ENCODE measurements at regions not wholly inside any gene's neighbourhood (a gene's known extent, or its start where the extent isn't known, plus 50 kb on each side); places are given as distances from the start of the nearest gene placed in this dataset.

DNA sequence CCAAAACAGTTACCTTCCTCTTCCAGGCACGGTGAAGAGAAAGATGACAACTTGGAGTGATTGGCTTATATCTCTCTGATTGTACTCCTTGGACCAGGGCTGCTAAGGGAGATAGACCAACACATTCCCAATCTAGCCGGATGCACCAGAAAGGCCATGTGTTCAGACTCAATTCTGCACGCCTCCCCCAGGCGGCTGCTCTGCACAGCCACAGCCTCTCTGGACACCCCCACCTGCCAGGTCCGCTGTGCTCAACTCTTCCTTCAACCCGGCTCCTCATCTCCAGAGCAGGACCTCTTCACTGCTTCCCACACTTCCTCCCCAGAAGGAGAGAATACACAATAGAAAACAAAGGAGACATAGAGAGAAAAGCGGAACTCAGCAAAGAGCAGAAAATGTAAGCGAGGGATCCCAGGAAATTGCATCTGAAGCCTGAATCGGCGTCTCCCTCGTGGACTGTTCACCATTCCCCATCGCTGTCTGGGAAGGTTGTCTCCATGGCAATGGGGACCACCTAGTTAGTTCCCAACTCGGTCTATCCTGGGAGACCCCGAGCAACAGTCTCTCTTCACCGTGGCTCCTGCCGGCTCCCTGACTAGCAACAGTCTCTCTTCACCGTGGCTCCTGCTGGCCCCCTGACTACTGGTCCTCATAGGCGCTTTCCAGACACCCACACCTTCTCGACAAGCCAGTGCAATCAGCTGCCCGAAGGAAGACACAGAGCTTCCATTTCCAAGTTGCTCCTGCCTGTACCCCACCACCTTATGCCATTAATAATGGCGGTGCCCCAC lies 361.7 kb upstream of the MYT1L start:
- no TSS peak for BruUV-seq (replicated peaks)
- H3K36me3 ChIP-seq (ENCODE audit: insufficient read depth, low read length), result no peaks in the 10 kb centered on the region
- peaks cover 7% of the 10 kb centered on the region for H3K4me1 ChIP-seq (ENCODE audit: insufficient read depth, low read length, poor library complexity, severe bottlenecking)
- TF ChIP-seq, protein P1, sequence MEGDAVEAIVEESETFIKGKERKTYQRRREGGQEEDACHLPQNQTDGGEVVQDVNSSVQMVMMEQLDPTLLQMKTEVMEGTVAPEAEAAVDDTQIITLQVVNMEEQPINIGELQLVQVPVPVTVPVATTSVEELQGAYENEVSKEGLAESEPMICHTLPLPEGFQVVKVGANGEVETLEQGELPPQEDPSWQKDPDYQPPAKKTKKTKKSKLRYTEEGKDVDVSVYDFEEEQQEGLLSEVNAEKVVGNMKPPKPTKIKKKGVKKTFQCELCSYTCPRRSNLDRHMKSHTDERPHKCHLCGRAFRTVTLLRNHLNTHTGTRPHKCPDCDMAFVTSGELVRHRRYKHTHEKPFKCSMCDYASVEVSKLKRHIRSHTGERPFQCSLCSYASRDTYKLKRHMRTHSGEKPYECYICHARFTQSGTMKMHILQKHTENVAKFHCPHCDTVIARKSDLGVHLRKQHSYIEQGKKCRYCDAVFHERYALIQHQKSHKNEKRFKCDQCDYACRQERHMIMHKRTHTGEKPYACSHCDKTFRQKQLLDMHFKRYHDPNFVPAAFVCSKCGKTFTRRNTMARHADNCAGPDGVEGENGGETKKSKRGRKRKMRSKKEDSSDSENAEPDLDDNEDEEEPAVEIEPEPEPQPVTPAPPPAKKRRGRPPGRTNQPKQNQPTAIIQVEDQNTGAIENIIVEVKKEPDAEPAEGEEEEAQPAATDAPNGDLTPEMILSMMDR (conservative IDR thresholded peaks at IDR 0.05; ENCODE audit: low read length), result no peak
- no peak for TF ChIP-seq EZH2phosphoT487 (IDR thresholded peaks at IDR 0.05; ENCODE audit: borderline replicate concordance, low read depth, low read length)
- no peak overlapping the region for H3K27ac ChIP-seq (ENCODE audit: low read depth, low read length, poor library complexity, severe bottlenecking)
- intact Hi-C loops (cut with micrococcal nuclease; ENCODE audit: unreplicated experiment), result no loop called here
- no peak overlapping the region for H3K4me3 ChIP-seq (ENCODE audit: low read depth, low read length, poor library complexity, severe bottlenecking)
- H3K9me2 ChIP-seq (ENCODE audit: insufficient read depth, low read length), result no peaks in the 10 kb centered on the region
- H4K20me1 ChIP-seq (ENCODE audit: insufficient read depth, low read length), result no peaks in the 10 kb centered on the region
- H2AFZ ChIP-seq (ENCODE audit: low read length), result no peak overlapping the region
- ChIA-PET CTCF (ENCODE audit: unreplicated experiment) (no interaction called here), POLR2A (interaction anchor here (0.6 kb wide), 1 partner anchor 34 kb away, joined by 3 read pairs; no protein-coding TSS in a partner anchor)
- no peak for DNase-seq (ENCODE audit: low spot score)
- H3K9me3 ChIP-seq (ENCODE audit: low read length), result no peaks in the 10 kb centered on the region
- H3K4me2 ChIP-seq (ENCODE audit: low read length), result no peak overlapping the region
- no peaks in the 10 kb centered on the region for H3K79me2 ChIP-seq (ENCODE audit: insufficient read depth, low read depth, low read length)

GRCh38 chr2:2691419-2691818 lies 360.3 kb upstream of the MYT1L start:
- DNase-seq (ENCODE audit: low spot score), result no peak
- H3K27ac ChIP-seq (ENCODE audit: low read depth, low read length, poor library complexity, severe bottlenecking), result no peak overlapping the region
- TF ChIP-seq, protein P1 (conservative IDR thresholded peaks at IDR 0.05; ENCODE audit: low read length), result no peak
- TF ChIP-seq EZH2phosphoT487 (IDR thresholded peaks at IDR 0.05; ENCODE audit: borderline replicate concordance, low read depth, low read length), result no peak
- H3K36me3 ChIP-seq (ENCODE audit: insufficient read depth, low read length), result no peaks in the 10 kb centered on the region
- H2AFZ ChIP-seq (ENCODE audit: low read length), result no peak overlapping the region
- peaks cover 8% of the 10 kb centered on the region for H3K4me1 ChIP-seq (ENCODE audit: insufficient read depth, low read length, poor library complexity, severe bottlenecking)
- ChIA-PET POLR2A (interaction anchor here (0.6 to 1.0 kb wide), 3 partner anchors 14 to 121 kb away, joined by 3 read pairs; no protein-coding TSS in a partner anchor), CTCF (ENCODE audit: unreplicated experiment) (interaction anchor here (0.6 kb wide), 1 partner anchor 9 kb away, joined by 7 read pairs; no protein-coding TSS in a partner anchor)
- H4K20me1 ChIP-seq (ENCODE audit: insufficient read depth, low read length), result no peaks in the 10 kb centered on the region
- intact Hi-C loops (cut with micrococcal nuclease; ENCODE audit: unreplicated experiment), result no loop called here
- H3K79me2 ChIP-seq (ENCODE audit: insufficient read depth, low read depth, low read length), result no peaks in the 10 kb centered on the region
- no peak overlapping the region for H3K4me3 ChIP-seq (ENCODE audit: low read depth, low read length, poor library complexity, severe bottlenecking)
- no peaks in the 10 kb centered on the region for H3K9me3 ChIP-seq (ENCODE audit: low read length)
- no peaks in the 10 kb centered on the region for H3K9me2 ChIP-seq (ENCODE audit: insufficient read depth, low read length)
- no peak overlapping the region for H3K4me2 ChIP-seq (ENCODE audit: low read length)
- BruUV-seq (replicated peaks), result no TSS peak

GRCh38 chr2:2690985-2691384 lies 359.9 kb upstream of the MYT1L start:
- no peaks in the 10 kb centered on the region for H4K20me1 ChIP-seq (ENCODE audit: insufficient read depth, low read length)
- no peak overlapping the region for H3K4me2 ChIP-seq (ENCODE audit: low read length)
- H3K79me2 ChIP-seq (ENCODE audit: insufficient read depth, low read depth, low read length), result no peaks in the 10 kb centered on the region
- peaks cover 12% of the 10 kb centered on the region for H3K4me1 ChIP-seq (ENCODE audit: insufficient read depth, low read length, poor library complexity, severe bottlenecking)
- intact Hi-C loops (cut with micrococcal nuclease; ENCODE audit: unreplicated experiment), result no loop called here
- ChIA-PET POLR2A (interaction anchor here (0.6 to 0.9 kb wide), 2 partner anchors 18 to 121 kb away, joined by 3 read pairs; no protein-coding TSS in a partner anchor), CTCF (ENCODE audit: unreplicated experiment) (interaction anchor here (0.6 kb wide), 1 partner anchor 8 kb away, joined by 7 read pairs; no protein-coding TSS in a partner anchor)
- TF ChIP-seq, protein P1 (conservative IDR thresholded peaks at IDR 0.05; ENCODE audit: low read length), result no peak
- no peak for TF ChIP-seq EZH2phosphoT487 (IDR thresholded peaks at IDR 0.05; ENCODE audit: borderline replicate concordance, low read depth, low read length)
- H3K36me3 ChIP-seq (ENCODE audit: insufficient read depth, low read length), result no peaks in the 10 kb centered on the region
- H3K27ac ChIP-seq (ENCODE audit: low read depth, low read length, poor library complexity, severe bottlenecking), result no peak overlapping the region
- BruUV-seq (replicated peaks), result no TSS peak
- no peak overlapping the region for H3K4me3 ChIP-seq (ENCODE audit: low read depth, low read length, poor library complexity, severe bottlenecking)
- H2AFZ ChIP-seq (ENCODE audit: low read length), result no peak overlapping the region
- no peaks in the 10 kb centered on the region for H3K9me3 ChIP-seq (ENCODE audit: low read length)
- H3K9me2 ChIP-seq (ENCODE audit: insufficient read depth, low read length), result no peaks in the 10 kb centered on the region
- no peak for DNase-seq (ENCODE audit: low spot score)
